GM23338 (cell line): ENCODE measurements at regions not wholly inside any gene's neighbourhood (a gene's known extent, or its start where the extent isn't known, plus 50 kb on each side); places are given as distances from the start of the nearest gene placed in this dataset.

Source experiments
- ATAC-seq: fragments of 200-7000 bp; cut with Tn5 transposase; 3 replicates; pipeline ENCODE4 v1.9.1; 2020
- DNase-seq: peaks from one replicate; pipeline ENCODE4 v3.0.0-alpha.2; 2015; ENCODE audit warnings: low spot score
- H2AFZ ChIP-seq: fragments of 200-600 bp; sonication (generic); 2 replicates; pipeline ENCODE4 v1.8.0; 2016; ENCODE audit warnings: antibody characterized with exemption, mild to moderate bottlenecking, moderate library complexity
- H3F3A ChIP-seq: fragments of 200-600 bp; sonication (generic); replicated peaks from 2 replicates; pipeline ENCODE4 v1.8.0; 2017; ENCODE audit warnings: antibody characterized with exemption, mixed run types, low read depth
- H3K27ac ChIP-seq: fragments of 200-600 bp; sonication (generic); 2 replicates; pipeline ENCODE4 v1.6.1; 2016; ENCODE audit warnings: low read depth
- H3K27me3 ChIP-seq: fragments of 200-600 bp; sonication (generic); 2 replicates; pipeline ENCODE4 v1.8.0; 2016; ENCODE audit warnings: mild to moderate bottlenecking, mixed run types, moderate library complexity; ENCODE audit not compliant: insufficient read depth
- H3K36me3 ChIP-seq: fragments of 200-600 bp; sonication (generic); 2 replicates; pipeline ENCODE4 v1.8.0; 2016; ENCODE audit warnings: mild to moderate bottlenecking; ENCODE audit not compliant: insufficient read depth
- H3K4me1 ChIP-seq: fragments of 200-600 bp; sonication (generic); 2 replicates; pipeline ENCODE4 v1.8.0; 2016; ENCODE audit warnings: mild to moderate bottlenecking, moderate library complexity; ENCODE audit not compliant: insufficient read depth
- H3K4me2 ChIP-seq: fragments of 200-600 bp; sonication (generic); 2 replicates; pipeline ENCODE4 v1.7.1; 2017; ENCODE audit warnings: mixed run types
- H3K4me3 ChIP-seq: fragments of 200-600 bp; sonication (generic); 2 replicates; pipeline ENCODE4 v1.6.1; 2016; ENCODE audit warnings: mixed run types
- H3K79me2 ChIP-seq: fragments of 200-600 bp; sonication (generic); replicated peaks from 2 replicates; pipeline ENCODE4 v1.8.0; 2017; ENCODE audit warnings: mild to moderate bottlenecking; ENCODE audit not compliant: insufficient read depth
- H3K9me2 ChIP-seq: fragments of 200-600 bp; sonication (generic); 2 replicates; pipeline ENCODE4 v1.8.0; 2017; ENCODE audit not compliant: insufficient read depth
- H4K20me1 ChIP-seq: fragments of 200-600 bp; sonication (generic); replicated peaks from 2 replicates; pipeline ENCODE4 v1.8.0; 2017; ENCODE audit warnings: mild to moderate bottlenecking; ENCODE audit not compliant: insufficient read depth
- H3K27ac Mint-ChIP-seq: 2 replicates; pipeline ENCODE4 v1.8.0; 2020; ENCODE audit warnings: inconsistent platforms, mild to moderate bottlenecking, moderate library complexity, mixed read lengths
- H3K27me3 Mint-ChIP-seq: 3 replicates; pipeline ENCODE4 v1.8.0; 2022; ENCODE audit warnings: low read depth, mild to moderate bottlenecking, moderate library complexity, mixed read lengths, inconsistent platforms; ENCODE audit not compliant: insufficient read depth, poor library complexity
- H3K36me3 Mint-ChIP-seq: 3 replicates; pipeline ENCODE4 v1.8.0; 2021; ENCODE audit warnings: low read depth, mild to moderate bottlenecking, inconsistent platforms, moderate library complexity, mixed read lengths
- H3K4me1 Mint-ChIP-seq: 3 replicates; pipeline ENCODE4 v1.8.0; 2020; ENCODE audit warnings: mild to moderate bottlenecking, inconsistent platforms, mixed read lengths
- H3K4me3 Mint-ChIP-seq: 3 replicates; pipeline ENCODE4 v1.8.0; 2021; ENCODE audit warnings: moderate library complexity, mild to moderate bottlenecking, inconsistent platforms, mixed read lengths
- H3K9me3 Mint-ChIP-seq: 3 replicates; pipeline ENCODE4 v1.8.0; 2020; ENCODE audit warnings: moderate library complexity, mild to moderate bottlenecking, inconsistent platforms, mixed read lengths
- CREB1 ChIP-seq: fragments of 250-450 bp; sonication (Bioruptor Pico); IDR thresholded peaks from 2 replicates; pipeline ENCODE4 v1.5.0; 2020; ENCODE audit warnings: low read depth, mild to moderate bottlenecking, moderate library complexity
- ETS1 ChIP-seq: IDR thresholded peaks from 2 replicates; pipeline ENCODE4 v1.6.1; 2016; ENCODE audit warnings: antibody characterized with exemption
- EZH2 ChIP-seq: fragments of 200-600 bp; sonication (generic); IDR thresholded peaks from one replicate; pipeline ENCODE4 v1.8.0; 2017; ENCODE audit warnings: antibody characterized with exemption, mild to moderate bottlenecking, low read depth; ENCODE audit not compliant: unreplicated experiment
- ZNF462 ChIP-seq: fragments of 250-450 bp; sonication (Bioruptor Pico); IDR thresholded peaks from 2 replicates; pipeline ENCODE4 v1.5.0; 2020; ENCODE audit warnings: mild to moderate bottlenecking, moderate library complexity

GRCh38 chrX:46015653-46016052 is 529.6 kb downstream of the ZNF674 start (continued):
- no peak for TF ChIP-seq ZNF462 (CRISPR knock-in tag)

GRCh38 chrX:45992402-45993123 is 552.7 kb downstream of the ZNF674 start:
- Histone ChIP-seq H3K27ac (no peak overlapping the region), H2AFZ (no peak overlapping the region), H3F3A (no peaks in the 10 kb centered on the region), H3K4me1 (no peaks in the 10 kb centered on the region), H3K9me2 (no peaks in the 10 kb centered on the region), H3K79me2 (no peaks in the 10 kb centered on the region), H3K4me3 (no peak overlapping the region), H3K27me3 (no peaks in the 10 kb centered on the region), H4K20me1 (no peaks in the 10 kb centered on the region), H3K4me2 (no peak overlapping the region), H3K36me3 (no peaks in the 10 kb centered on the region)
- Mint-ChIP-seq H3K4me1 (peaks cover 3% of the 10 kb centered on the region; the same call in 1 of the 3 replicates), H3K27ac (no peak overlapping the region), H3K27me3 (no peaks in the 10 kb centered on the region), H3K4me3 (no peak overlapping the region), H3K9me3 (peaks cover 9% of the 10 kb centered on the region; the same call in 1 of the 3 replicates), H3K36me3 (no peaks in the 10 kb centered on the region)
- DNase-seq = no peak
- TF ChIP-seq CREB1 (CRISPR knock-in tag) (no peak), ETS1 (no peak), ZNF462 (CRISPR knock-in tag) (no peak), EZH2 (no peak)
- ATAC-seq = no peak
